HEK293 (cell line): ENCODE measurements at regions not wholly inside any gene's neighbourhood (a gene's known extent, or its start where the extent isn't known, plus 50 kb on each side); places are given as distances from the start of the nearest gene placed in this dataset.

Experiments
- ATF2 ChIP-seq: fragments of 450-650 bp; formaldehyde crosslinking; IDR thresholded peaks from 2 replicates; pipeline ENCODE4 v1.5.1; 2016; ENCODE audit warnings: missing biosample characterization, missing genetic modification characterization, low read depth
- CTCF ChIP-seq: fragments of 450-650 bp; formaldehyde crosslinking; IDR thresholded peaks from 2 replicates; pipeline ENCODE4 v1.5.1; 2016; ENCODE audit warnings: missing biosample characterization, missing genetic modification characterization
- MEIS1 ChIP-seq: sonication (generic); formaldehyde crosslinking; IDR thresholded peaks from 2 replicates; pipeline ENCODE4 v1.8.1; 2022; ENCODE audit warnings: missing genetic modification reagents, mild to moderate bottlenecking, borderline replicate concordance
- REPIN1 ChIP-seq: fragments of 450-650 bp; formaldehyde crosslinking; IDR thresholded peaks from 2 replicates; pipeline ENCODE4 v1.5.1; 2017; ENCODE audit warnings: missing biosample characterization, missing genetic modification characterization, low read depth
- ZBTB1 ChIP-seq: fragments of 450-650 bp; formaldehyde crosslinking; IDR thresholded peaks from 2 replicates; pipeline ENCODE4 v1.5.1; 2016; ENCODE audit warnings: missing biosample characterization, missing genetic modification characterization
- ZBTB7A ChIP-seq: fragments of 450-650 bp; formaldehyde crosslinking; IDR thresholded peaks from 2 replicates; pipeline ENCODE4 v1.5.1; 2016; ENCODE audit warnings: low read depth, missing biosample characterization, missing genetic modification characterization
- ZNF416 ChIP-seq: fragments of 450-650 bp; formaldehyde crosslinking; IDR thresholded peaks from 2 replicates; pipeline ENCODE4 v1.5.1; 2016; ENCODE audit warnings: missing biosample characterization, missing genetic modification characterization
- ZNF580 ChIP-seq: fragments of 450-650 bp; formaldehyde crosslinking; IDR thresholded peaks from 2 replicates; pipeline ENCODE4 v1.5.1; 2016; ENCODE audit warnings: missing biosample characterization, missing genetic modification characterization
- ZNF629 ChIP-seq: fragments of 450-650 bp; formaldehyde crosslinking; IDR thresholded peaks from 2 replicates; pipeline ENCODE4 v1.5.1; 2017; ENCODE audit warnings: missing biosample characterization, missing genetic modification characterization
- ZSCAN4 ChIP-seq: fragments of 450-650 bp; formaldehyde crosslinking; IDR thresholded peaks from 2 replicates; pipeline ENCODE4 v1.5.1; 2017; ENCODE audit warnings: missing biosample characterization, missing genetic modification characterization
- ZXDB ChIP-seq: fragments of 450-650 bp; formaldehyde crosslinking; IDR thresholded peaks from 2 replicates; pipeline ENCODE4 v1.5.1; 2016; ENCODE audit warnings: missing biosample characterization, missing genetic modification characterization

- no peak for TF ChIP-seq CTCF (tag by site-specific recombination)
- TF ChIP-seq ZSCAN4 (tag by site-specific recombination) = no peak
- TF ChIP-seq REPIN1 (tag by site-specific recombination) = no peak
- no peak for TF ChIP-seq ATF2
- TF ChIP-seq ZXDB = no peak
- TF ChIP-seq ZNF416 (tag by site-specific recombination) = no peak
- no peak for TF ChIP-seq ZNF629
- no peak for TF ChIP-seq MEIS1
- TF ChIP-seq ZBTB1 (tag by site-specific recombination) = no peak
- TF ChIP-seq ZBTB7A = no peak
- TF ChIP-seq ZNF580 (tag by site-specific recombination) = no peak
These were observed 169.4 kb downstream of the IRX2 start for GRCh38 chr5:2582106-2582505.
